GM10266 (cell line): ENCODE measurements at regions not wholly inside any gene's neighbourhood (a gene's known extent, or its start where the extent isn't known, plus 50 kb on each side); places are given as distances from the start of the nearest gene placed in this dataset.

Experiments used
- DNase-seq: peaks from one replicate; pipeline ENCODE4 v3.0.0; 2012; ENCODE audit errors: extremely low spot score
- CTCF ChIP-seq: IDR thresholded peaks from 2 replicates; pipeline ENCODE4 v1.5.1; 2012; ENCODE audit warnings: mild to moderate bottlenecking, low read depth; ENCODE audit not compliant: control insufficient read depth, insufficient read depth; ENCODE audit errors: missing control alignments

DNA sequence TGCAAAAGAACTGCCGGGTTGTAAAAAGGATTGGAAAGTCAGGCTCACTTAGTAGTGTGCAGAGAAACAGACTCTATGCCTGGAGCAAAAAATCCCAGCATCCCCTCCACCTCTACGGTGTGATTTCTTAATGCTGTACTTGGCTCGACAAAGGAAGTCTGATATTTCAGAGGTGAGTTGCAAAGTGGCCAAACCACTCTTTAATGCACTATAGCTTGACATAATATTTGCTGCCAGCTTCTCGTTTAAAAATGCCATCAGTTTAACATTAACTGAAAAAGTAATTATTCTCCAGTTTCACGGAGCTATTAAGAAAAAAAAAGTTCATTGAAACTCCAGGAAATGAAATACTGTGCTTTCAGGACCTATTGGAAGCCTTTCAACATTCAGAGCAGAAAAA, 448.3 kb upstream of the ZFP42 start:
- TF ChIP-seq CTCF, result no peak
- DNase-seq, result no peak

DNA sequence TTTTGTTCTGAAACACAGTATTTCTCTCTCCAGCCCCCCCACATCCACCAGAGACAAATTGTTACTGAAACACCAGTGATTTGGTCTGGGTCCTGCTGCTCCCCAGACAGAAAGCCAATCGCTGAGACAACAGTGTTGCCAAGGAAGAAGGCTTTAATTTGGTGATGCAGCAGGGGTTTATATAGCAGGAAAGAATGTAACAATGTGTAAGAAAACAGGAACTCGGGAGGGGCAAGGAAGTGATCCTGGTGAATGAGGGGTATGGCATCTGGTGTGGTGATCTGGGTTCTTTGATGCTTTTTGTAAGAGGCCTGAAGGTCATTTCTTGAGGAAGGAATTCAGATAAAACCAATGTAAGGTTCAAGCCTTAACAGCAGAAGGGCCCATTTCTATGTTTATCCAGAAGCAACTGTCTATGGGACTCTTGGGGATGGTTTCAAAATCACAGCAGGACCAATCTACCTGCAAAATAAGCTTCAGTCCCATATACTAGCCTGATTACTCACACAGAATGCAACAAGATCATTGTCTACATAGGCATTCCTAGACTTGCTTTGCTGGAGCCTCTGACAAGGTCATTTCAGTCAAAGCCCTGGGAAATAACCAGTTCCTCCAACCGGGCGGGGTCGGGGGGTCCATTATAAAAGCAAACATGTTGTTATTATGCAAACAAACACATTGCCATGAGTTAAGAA, 445.2 kb upstream of the ZFP42 start:
- no peak for DNase-seq
- TF ChIP-seq CTCF, result no peak

GRCh38 chr4:187552781-187553180, 442.8 kb upstream of the ZFP42 start:
- no peak for DNase-seq
- no peak for TF ChIP-seq CTCF

DNA sequence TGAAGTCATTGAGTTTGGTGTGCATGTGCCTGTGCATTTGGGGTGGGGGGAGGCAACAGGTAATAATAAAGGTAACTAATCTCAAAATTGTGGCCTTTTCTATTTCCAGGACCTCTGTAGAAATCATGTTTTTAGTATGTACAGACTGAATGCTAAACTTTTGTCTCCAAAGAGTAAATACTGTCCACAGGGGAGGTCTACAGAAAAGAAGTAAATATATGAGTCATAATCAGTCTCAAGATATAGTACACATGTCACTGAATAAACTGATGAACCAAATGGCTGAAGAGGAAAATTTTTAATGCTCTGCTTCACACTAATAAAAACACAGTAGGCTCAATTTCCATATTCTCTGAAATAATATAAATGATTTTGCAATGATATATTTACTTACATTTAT, 440.4 kb upstream of the ZFP42 start:
- no peak for DNase-seq
- TF ChIP-seq CTCF, result no peak

DNA sequence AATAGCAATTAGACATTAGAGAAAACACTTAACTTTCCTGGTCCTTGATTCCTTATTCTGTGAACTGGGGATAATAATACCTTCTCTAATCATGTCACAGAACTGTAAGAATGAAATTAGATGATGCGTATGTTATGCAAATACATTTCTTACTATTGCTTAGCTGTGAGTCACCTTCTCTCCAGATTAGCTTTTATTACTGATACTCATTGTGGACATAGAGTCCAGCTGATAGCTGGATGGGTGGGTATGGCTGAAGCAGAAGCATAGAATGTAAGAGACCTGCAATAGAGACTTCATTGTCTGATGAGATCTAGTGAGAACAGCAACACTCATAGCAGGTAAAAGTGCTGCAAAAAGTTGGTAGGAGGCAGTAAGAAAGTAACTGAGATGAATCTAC, 437.2 kb upstream of the ZFP42 start:
- TF ChIP-seq CTCF, result no peak
- no peak for DNase-seq

GRCh38 chr4:187562345-187562744, 433.2 kb upstream of the ZFP42 start:
- no peak for DNase-seq
- no peak for TF ChIP-seq CTCF

DNA sequence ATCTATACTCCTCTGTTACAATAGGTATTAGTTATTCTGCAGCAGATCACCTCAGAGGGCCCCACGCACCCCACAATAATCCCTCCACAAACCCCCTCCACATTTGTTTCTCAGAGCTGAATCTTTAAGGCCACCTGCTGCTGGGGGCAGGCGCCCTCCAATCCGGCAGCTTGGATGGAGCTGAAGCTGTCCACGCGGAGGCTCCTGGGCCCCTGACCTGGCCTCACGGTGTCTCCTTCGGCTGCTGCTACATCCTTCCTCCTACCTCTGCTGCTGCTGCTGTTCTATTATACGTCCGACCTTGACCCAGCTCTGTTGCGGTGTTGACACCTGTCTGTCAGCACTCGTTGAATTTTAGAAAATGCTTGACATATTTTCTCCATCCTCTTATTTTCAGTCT, 430.2 kb upstream of the ZFP42 start:
- no peak for TF ChIP-seq CTCF
- no peak for DNase-seq
